Left renal pelvis (tissue), 4 donors: ENCODE measurements at regions not wholly inside any gene's neighbourhood (a gene's known extent, or its start where the extent isn't known, plus 50 kb on each side); places are given as distances from the start of the nearest gene placed in this dataset.

Experiments used
- DNase-seq, 4 donors: peaks; one replicate each; pipeline ENCODE4 v3.0.0-alpha.2; 2013; ENCODE audit warnings: low read depth in 4 of 4, low spot score in 3 of 4

DNA sequence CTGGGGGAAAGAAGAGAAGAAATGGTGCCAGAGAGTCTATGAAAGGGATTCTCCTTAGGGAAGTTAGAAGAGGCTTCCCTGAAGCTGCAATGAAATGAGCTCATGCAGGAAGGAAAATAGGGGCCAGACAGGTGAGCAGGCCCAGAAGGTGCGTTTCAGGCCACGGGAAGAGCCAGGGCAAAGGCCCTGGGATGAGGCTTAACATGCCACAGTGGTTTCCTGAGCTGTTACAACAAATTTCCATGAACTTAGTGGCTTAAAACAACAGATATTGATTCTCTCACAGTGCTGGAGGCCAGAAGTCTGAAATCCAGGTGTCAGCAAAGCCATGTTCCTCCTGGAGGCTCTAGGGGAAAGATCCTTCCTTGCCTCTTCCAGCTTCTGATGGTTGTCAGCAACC is 167.9 kb downstream of the TFAP2C start:
- DNase-seq, result no peak

DNA sequence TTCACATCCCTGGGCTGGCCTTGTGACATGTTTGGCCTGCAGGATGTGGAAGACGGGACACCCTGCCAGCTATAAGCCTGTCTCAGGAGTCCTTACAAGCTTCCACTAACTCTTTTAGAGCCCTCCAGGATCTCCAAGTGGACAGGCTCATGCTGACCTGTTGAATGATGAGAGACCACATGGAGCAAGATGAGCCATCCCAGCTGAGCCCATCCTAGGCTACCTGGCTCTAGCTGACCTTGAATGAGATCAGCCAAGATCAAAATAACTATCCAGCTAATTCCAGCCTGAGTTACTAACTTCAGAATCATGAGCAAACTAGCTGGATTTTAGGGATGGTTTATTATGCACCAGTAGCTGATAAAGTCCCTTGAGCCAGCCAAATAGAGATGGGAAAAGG is 169.5 kb downstream of the TFAP2C start:
- DNase-seq, result no peak

DNA sequence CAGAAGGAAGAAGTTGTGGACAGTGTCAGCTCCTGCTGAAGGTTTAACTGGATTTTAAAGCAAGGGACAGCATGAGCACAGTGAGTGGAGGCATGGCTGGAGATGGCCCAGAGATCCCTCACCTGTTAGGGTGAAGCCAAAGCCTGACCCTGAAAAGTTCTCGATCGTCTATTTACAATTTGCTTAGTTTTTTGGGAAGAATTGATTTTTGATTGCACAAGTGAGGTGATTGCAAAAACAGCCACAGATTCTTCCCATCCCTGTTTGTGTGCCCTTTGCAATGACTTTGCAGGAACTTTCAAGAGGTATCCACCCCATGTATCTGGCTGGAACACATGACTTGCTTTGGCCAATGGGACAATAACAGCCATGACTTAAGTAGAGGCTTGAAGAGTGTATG is 170.1 kb downstream of the TFAP2C start:
- DNase-seq, result no peak

DNA sequence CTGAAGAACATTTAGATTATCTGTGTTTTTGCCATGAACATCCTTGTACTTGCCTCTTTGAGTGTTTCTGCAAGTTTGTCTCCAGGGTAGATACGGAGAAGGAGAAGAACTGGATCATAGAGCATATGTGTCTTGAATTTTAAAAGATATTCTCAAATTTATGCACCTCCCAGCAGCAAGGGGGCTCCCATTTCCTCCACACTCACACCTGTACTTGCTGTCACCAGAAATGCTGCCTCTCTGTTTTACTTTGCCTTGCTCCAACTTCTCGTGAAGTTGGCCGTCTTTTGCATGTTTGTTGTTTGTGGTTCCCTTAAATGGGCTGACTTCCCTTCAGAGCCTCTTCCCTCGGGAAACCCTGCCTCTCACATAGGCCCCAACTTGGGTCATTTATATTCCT is 171.0 kb downstream of the TFAP2C start:
- DNase-seq, result no peak

DNA sequence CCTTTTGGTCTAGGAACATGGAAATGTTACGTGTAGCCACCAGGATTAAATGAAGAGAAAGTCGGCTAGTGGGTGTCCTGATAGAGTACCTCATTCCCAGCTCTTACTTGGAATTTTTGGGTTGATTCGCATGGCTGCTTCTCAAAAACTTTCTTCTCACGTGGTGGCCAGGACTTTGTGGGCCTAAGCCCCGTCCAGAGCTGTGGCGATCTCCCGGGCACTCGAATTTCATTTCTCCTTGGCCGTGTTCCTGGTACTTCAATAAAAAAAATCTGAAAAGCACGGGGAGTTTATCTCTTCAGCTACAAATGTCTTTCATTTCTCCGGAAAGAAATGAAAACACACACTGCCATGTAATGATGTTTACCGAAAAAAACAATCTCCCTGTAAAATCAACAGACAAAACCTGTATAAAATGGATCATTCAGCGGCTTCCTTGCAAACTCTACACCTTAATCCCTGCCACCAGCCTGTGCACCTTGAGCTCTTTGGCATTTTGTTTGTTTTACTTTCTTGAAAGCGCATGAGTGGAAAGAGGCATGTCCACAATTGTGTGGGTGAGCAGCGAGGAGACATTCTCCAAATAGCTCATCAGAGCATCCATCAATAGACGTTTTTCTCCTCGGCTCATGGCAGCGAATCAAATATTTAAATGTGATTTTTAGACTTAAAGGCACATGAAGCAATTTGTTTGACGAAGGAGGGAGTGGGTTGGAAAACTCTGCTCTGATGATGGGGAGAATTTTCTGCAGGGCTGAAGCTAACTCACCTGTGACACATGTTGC is 173.1 kb downstream of the TFAP2C start:
- no peak for DNase-seq

DNA sequence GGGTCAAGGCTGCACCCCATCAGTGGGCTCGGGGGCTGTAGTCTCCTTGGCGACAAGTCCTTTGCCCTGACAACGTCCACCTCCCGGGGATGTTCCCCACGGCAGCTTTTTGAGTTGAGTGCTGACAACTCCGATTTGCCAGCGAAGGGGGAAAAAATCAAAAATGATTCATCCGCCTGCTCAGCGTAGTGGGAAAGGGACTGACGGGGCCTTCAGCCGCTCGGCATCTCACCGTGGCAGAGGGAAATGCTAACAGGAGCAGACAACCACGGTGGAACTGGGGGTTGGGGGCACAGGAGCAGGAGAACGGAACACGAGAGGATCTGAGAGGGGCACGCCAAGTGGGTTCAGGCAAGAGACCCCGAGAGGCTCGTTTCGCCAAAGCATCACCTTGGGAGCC is 173.7 kb downstream of the TFAP2C start:
- DNase-seq, result no peak

DNA sequence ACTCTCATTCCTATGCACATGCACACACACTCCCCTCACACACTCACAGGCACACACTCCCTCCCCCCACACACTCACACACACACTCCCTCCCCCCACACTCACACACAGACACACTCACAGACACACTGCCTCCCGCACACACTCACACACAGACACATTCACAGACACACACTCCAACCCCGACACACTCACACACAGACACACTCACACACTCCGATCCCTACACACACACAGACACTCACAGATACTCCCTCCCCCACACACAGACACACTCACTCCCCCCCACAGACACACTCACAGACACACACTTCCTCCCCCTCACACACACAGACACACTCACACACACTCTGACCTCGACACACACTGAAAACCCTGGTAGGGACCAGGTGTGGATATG is 176.2 kb downstream of the TFAP2C start:
- DNase-seq, result no peak

DNA sequence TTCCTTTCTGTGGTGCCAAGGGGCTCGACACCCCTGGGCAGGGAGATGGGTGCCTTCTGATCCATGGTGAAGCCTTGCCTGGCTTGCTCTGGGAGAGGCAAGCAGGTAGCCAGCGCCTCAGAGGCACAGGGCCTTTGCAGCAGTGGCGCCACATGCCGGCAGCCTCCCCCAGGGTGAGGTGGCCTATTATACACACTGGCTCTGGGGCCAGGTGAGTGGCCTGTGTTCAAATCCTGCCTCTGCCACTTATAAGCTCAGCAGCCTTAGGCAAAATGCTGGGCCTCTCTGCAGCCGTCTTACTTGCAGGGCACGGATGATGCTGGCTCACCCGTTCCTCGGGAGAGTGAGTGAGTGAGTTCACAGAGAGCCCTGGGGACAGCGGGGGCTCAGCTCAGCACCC is 176.9 kb downstream of the TFAP2C start:
- DNase-seq, result no peak

DNA sequence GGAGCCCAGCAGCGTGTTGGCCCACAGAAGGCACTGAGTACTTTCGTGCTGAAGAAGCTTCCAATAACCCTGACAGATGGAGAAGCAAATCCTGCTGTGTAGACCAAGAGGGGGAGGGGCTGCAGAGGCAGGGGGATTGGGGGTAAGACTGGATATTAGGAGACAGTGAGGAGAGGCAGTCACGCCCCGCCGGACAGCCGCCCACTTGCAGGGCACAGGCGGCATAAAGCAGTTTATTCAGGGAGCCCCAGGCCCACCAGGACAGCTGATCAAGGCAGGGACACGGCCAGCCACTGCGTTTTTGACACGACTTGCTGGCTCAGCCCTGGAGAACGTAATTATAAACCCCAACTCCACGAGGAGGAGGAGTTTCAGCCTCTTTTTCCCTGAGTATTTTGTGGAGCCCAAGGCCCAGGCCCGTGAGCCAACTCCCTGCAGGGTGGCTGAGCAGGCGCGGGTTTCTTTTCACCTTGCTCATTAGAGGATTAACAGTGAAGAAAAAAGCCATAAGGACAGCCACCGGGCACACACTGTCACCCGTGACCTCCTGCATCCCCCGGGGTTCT is 177.9 kb downstream of the TFAP2C start:
- no peak for DNase-seq

DNA sequence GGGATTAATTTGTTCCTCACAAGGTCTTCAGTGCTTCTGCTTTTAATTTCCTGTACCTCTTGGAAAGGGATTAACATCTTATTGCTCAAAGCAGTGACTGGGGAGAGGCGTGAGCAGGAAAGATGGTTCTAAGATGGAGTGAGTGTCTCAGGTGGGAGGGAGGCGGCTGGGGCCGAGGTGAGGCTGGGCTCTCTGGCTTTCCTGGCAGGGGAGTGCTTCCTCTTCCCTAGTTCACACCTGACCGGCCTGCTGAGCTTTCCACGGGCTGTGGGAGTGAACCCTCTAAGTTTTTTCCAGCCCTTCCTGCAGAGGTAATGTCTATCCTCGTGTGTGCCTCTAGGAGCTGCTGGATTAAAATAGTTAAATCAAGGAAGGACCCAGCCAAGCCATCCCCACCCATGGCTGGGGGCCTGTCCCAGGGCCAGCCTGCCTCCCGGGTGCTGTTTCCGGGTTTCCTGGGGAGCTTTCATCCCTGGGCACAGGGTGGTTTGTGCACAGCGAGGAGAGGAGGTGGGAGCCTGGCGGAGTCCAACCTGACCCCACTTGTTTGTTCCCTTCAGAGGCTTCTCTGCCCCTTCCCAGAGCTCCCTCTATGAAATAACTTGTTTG is 179.1 kb downstream of the TFAP2C start:
- no peak for DNase-seq

DNA sequence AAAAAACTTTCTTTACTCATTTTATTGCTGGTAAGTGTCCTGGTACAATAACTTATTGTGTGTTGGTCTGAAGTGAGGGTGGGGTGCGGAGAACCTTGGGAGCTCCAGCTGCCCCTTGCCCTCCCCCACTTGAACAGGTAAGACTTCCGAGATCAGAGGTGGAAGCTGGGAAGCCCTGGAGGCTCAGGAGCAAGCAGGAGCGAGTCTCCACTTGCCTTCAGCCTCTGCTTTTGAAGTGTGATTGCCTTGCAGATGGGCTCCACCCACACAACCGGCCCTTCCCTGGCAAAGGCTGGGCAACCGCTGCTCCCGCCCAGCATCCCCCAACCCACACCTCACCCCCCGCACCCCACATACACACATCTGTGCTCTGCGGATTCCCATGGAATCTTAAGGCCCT is 179.6 kb downstream of the TFAP2C start:
- DNase-seq, result no peak

DNA sequence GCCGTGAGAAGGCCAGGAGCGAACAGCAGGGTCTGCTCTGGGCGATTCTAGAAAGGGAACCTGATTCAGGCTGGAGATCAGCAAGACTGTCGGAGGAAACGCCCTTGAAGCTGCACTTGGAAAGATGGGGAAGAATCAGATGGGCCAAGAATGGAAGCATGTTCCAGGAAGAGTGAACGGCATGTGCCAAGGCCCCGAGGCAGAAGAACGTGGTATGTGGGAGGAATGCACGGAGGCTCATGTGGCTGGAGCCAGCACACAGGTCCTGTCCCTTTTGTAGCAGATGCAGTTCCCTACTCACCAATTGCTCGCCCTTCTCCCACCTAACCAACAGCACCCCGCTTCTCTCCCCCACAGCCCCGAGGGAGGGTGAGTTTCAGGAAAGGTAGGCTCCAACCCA is 180.6 kb downstream of the TFAP2C start:
- DNase-seq, result no peak

DNA sequence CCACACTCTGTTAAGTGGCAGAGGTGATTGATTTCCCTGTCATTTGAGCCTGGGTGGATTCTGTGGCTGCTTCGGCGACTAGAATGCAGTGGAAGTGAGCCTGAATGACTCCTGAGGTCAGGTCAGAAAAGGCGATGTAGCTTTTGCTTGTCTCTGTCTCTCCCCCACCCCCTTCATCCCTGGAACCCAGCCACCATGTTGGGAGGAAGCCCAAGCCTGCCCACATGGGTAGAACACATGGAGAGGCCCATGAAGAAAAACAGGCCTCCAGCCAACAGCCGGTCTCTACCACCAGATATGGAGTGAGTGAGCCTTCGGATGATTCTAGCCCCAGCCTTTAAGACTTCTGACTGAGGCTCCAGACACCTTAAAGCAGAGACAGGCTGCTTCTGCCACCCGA is 181.0 kb downstream of the TFAP2C start:
- no peak for DNase-seq

DNA sequence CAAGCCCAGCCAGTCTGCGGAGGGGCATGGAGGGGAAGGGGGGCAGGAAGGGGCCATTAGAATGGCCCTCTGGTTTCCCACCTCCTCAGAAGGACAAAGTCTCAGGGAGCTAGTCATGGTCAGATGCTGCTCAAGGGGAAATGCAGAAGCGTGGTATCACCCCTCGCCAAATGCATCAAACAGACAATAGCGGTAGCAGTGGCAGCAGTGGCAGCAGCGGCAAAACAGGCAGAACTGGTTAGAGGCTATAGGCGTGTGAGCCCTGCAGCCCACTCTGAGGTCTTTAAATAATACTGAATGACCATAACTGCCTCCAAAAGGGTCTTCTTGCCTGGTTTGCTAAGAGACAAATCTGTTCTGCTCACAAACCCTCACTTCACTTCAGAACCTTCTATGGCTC is 186.7 kb downstream of the TFAP2C start:
- no peak for DNase-seq

DNA sequence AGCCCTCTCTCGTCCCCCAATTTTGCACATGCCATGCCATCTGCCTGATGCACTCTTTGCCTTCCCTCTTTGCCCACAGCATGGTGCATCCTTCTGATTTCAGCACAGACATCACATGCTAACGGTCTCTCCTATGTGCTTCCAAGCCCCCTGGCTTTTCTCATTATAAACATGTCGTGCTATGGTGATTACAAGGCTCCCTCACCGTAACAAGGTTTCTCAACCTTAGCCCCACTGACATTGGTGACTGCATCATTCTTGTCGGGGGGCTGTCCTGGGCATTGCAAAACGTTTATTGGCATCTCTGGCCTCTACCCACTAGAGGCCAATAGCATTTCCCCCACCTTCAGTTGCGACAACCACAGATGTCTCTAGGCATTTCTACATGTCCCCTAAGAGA is 187.2 kb downstream of the TFAP2C start:
- no peak for DNase-seq

DNA sequence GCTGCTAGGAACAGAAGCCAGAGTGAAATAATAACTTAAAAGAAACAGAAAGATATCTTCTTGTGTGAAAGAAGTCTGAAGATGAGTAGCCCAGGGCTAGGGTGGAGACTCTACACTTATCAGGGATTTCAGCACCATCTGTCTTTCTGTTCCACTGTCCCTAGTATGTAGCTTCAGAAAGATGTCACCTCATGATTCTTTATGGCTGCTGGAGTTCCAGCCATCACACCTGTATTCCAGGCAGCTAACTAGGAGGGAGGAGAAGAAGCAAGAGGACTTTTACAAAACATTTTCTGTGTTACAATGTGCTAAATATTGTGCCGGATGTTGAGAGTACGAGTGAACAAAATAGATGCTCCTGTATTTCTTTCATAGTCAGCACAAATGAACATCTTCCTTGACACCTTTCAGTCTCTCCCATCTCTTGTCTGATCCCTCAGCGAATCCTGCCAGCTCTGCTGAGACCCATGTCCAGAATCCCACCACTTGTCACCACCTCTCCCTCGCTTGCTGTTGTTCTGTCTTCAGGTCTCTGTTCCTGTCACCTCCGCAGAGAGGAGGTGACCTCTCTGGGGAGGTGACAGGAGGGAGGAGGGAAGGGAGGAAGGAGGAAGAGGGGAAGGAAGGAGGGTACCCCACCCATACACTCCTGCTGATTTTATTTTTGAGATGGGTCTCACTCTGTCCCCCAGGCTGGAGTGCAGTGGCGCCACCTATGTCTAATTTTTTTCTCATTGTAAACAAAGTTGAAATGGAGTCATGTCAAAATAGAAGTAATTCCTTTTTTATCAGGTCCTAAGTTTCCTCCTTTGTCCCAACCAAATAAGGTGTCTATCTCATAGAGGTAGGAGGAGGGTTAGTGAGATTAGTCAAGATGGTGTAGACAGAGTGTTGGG is 188.9 kb downstream of the TFAP2C start:
- DNase-seq, result no peak

DNA sequence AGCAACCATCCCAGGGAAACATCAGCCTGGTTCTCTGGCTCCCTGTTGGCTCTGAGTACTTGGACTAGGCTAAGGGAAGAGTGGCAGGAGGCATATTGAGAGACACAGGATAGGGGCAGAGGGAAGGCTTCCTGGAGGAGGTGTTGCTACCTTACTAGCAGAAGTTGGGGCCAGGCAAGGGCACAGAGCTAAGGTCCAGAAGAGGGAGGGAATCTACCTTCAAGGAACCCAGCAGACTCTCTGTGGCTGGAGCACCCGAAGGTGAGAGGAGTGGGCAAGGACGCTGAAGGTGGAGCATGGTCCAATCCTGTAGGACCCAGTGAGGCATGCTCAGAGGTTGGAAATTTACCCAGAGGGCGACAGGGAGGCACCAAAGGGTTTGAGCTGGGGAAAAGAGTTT is 191.9 kb downstream of the TFAP2C start:
- no peak for DNase-seq

DNA sequence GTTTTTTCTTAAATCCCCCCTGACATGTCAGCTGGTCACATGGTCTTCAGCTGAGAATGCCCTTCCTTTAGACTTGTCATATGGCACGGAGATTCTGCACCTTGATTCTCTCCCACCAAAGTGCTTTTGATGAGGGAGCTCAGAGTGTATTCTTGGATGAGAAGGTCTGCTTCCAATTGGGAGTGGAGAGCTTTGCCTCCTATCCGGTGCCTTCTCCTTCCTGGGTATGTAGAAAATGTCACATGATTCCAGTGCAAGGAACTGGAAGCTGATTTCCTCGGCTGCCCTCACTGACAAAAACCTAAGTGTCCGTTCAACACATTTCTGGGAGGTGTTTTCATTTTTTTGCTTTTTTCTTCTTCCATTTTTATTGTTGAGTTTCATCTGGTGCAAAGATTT is 197.2 kb downstream of the TFAP2C start:
- no peak for DNase-seq

DNA sequence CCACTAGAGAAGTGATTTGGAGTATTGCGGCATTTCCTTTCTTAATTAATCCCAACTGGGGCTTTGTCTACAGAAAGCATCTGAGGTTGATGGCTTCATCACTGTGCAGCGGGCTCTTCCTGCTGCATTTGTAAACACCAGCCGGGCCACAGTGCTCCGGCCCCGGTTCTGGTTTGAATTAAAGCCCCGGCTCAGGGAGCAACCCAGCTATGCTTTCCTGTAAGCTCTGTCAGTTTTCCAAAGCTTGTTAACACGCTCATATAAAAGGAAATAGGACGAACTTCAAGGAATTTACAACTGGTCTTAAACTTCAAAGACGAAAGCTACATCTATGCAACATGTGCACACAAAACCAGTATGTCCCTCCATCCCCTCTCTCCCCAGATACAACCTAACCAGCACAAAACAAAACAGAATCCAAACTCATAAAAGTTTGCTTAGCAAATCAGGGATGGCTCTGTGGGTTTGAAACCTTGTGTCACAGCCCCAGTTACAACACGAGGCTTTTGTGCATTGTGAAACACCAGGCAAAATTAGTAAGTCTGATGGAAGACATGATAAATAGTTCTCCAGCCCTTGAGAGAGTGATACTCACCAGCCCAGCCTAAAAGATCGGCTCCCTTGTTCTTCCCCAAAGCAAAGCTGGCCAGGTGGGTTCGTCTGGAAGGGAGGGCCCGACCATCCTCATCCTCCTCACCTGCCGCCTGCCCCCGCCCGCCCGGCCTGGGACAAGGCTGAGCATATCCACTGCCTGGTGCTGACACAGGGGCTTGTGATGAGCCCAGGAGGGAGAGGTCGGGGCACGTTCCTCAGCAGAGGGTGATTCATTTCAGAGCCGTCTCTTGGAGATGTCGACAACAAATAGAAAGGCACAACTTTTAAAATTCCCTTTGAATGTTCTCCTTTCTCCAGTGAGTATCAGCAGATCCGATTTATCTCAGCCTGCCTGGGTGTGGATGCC is 197.9 kb downstream of the TFAP2C start:
- DNase-seq, result no peak

DNA sequence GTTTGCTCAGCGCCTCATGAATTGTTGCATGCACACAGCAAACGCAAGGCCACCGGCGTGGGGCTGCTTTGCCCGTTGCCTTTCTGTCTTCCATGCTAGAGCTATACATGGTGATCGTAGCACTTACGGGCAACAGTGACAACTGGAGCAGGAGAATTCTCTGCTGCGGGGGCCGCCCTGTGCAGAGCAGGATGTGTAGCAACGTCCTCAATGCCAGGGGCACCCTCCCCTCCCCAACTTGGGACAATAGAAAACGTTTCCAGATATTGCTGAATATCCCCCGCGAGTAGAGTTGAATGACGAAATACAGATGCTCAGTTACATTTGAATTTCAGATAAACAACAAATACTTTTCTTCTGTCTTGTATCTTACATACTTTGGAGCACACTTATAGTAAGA is 198.7 kb downstream of the TFAP2C start:
- no peak for DNase-seq
